Colonic mucosa (tissue), 4 donors: ENCODE measurements at regions not wholly inside any gene's neighbourhood (a gene's known extent, or its start where the extent isn't known, plus 50 kb on each side); places are given as distances from the start of the nearest gene placed in this dataset.

Experiments
- DNase-seq: peaks from one replicate; pipeline ENCODE4 v3.0.0-alpha.2; 2020
- H3K27ac ChIP-seq: fragments of 200-600 bp; one replicate; pipeline ENCODE4 v1.8.0; 2021
- H3K27me3 ChIP-seq: fragments of 200-600 bp; one replicate; pipeline ENCODE4 v1.8.0; 2021
- H3K36me3 ChIP-seq: fragments of 200-600 bp; one replicate; pipeline ENCODE4 v1.8.0; 2021
- H3K4me1 ChIP-seq: fragments of 200-600 bp; one replicate; pipeline ENCODE4 v1.8.0; 2021; ENCODE audit warnings: mild to moderate bottlenecking
- H3K4me3 ChIP-seq: fragments of 200-600 bp; one replicate; pipeline ENCODE4 v1.8.0; 2021
- H3K9ac ChIP-seq, 2 donors: one replicate each; pipeline ENCODE4 v1.7.0; 2013; ENCODE audit warnings: control low read depth in 2 of 2, low read depth in 2 of 2, low read length in 2 of 2
- H3K9me3 ChIP-seq: fragments of 200-600 bp; one replicate; pipeline ENCODE4 v1.8.0; 2021
- intact Hi-C: fragments of 100-400 bp; cut with DNase I; formaldehyde crosslinking; loops from one replicate; pipeline ENCODE4 v1.14.1; 2022
- TF ChIP-seq, protein P1 (sequence below): fragments of 200-600 bp; IDR thresholded peaks from one replicate; pipeline ENCODE4 v1.8.0; 2022; ENCODE audit warnings: antibody characterized with exemption, mild to moderate bottlenecking
- donor health status: healthy.
- donor health status: DM: no; HTN: no; CAD: no.
- donor health status: DM: no; HTN: no; CAD: no.

DNA sequence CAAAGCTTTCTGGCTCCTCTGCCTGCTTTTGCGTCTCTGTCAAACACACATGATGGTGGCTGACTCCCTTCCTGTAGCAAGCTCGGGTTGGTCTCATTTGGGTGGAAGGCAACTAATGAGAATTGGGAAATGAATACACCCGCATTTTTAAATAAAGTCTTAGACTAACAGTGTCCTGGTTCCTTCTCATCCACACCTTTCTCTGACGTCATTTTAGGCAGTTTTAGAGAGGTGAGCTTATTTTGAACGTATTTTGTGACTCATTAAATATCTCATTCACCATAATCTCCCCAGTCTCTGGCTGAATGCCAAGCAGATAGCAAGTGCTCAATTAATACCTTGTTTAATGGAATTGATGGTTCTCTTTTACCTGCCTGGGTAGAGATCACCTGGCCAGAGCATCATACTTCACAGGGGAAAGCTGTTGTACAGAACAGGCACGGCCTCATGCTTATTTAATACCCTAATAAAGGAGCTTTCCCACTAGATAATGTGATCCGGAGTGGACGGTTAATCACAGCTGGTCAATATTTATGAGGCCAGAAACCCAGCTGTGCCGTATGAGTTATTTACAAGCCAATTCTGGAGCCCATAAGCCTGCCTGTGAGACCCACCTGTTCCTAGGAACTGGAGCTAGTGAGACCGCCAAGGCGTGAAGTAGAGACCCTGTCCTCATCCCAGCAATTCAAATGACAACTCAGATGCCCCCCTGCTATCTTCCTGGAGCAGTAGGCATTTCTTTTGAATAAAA is 149.7 kb upstream of the PROK2 start:
- no peaks in the 10 kb centered on the region for H3K4me1 ChIP-seq
- TF ChIP-seq, protein P1, sequence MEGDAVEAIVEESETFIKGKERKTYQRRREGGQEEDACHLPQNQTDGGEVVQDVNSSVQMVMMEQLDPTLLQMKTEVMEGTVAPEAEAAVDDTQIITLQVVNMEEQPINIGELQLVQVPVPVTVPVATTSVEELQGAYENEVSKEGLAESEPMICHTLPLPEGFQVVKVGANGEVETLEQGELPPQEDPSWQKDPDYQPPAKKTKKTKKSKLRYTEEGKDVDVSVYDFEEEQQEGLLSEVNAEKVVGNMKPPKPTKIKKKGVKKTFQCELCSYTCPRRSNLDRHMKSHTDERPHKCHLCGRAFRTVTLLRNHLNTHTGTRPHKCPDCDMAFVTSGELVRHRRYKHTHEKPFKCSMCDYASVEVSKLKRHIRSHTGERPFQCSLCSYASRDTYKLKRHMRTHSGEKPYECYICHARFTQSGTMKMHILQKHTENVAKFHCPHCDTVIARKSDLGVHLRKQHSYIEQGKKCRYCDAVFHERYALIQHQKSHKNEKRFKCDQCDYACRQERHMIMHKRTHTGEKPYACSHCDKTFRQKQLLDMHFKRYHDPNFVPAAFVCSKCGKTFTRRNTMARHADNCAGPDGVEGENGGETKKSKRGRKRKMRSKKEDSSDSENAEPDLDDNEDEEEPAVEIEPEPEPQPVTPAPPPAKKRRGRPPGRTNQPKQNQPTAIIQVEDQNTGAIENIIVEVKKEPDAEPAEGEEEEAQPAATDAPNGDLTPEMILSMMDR: no peak
- no peaks in the 10 kb centered on the region for H3K36me3 ChIP-seq
- H3K27ac ChIP-seq: no peak overlapping the region
- no peaks in the 10 kb centered on the region for H3K27me3 ChIP-seq
- H3K9ac ChIP-seq: no peak overlapping the region
- H3K9me3 ChIP-seq: no peaks in the 10 kb centered on the region
- DNase-seq: no peak
- intact Hi-C loops: no loop called here
- H3K4me3 ChIP-seq: no peak overlapping the region

DNA sequence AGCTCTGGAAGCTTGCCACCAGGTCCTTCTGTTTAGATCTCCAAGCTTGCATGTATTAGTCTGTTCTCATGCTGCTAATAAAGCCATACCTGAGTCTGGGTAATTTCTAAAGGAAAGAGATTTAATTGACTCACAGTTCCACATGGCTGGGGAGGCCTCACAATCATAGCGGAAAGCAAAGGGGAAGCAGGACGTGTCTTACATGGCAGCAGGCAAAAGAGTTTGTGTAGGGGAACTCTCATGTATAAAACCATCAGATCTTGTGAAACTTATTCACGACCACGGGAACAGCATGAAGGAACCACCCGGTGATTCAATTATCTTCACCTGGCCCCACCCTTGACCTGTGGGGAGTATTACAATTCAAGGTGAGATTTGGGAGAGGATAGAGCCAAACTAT is 147.0 kb upstream of the PROK2 start:
- H3K9me3 ChIP-seq: no peaks in the 10 kb centered on the region
- H3K27ac ChIP-seq: no peak overlapping the region
- H3K9ac ChIP-seq: no peak overlapping the region
- TF ChIP-seq, protein P1: no peak
- no peak overlapping the region for H3K4me3 ChIP-seq
- H3K36me3 ChIP-seq: no peaks in the 10 kb centered on the region
- H3K27me3 ChIP-seq: no peaks in the 10 kb centered on the region
- intact Hi-C loops: no loop called here
- DNase-seq: no peak
- H3K4me1 ChIP-seq: no peaks in the 10 kb centered on the region

DNA sequence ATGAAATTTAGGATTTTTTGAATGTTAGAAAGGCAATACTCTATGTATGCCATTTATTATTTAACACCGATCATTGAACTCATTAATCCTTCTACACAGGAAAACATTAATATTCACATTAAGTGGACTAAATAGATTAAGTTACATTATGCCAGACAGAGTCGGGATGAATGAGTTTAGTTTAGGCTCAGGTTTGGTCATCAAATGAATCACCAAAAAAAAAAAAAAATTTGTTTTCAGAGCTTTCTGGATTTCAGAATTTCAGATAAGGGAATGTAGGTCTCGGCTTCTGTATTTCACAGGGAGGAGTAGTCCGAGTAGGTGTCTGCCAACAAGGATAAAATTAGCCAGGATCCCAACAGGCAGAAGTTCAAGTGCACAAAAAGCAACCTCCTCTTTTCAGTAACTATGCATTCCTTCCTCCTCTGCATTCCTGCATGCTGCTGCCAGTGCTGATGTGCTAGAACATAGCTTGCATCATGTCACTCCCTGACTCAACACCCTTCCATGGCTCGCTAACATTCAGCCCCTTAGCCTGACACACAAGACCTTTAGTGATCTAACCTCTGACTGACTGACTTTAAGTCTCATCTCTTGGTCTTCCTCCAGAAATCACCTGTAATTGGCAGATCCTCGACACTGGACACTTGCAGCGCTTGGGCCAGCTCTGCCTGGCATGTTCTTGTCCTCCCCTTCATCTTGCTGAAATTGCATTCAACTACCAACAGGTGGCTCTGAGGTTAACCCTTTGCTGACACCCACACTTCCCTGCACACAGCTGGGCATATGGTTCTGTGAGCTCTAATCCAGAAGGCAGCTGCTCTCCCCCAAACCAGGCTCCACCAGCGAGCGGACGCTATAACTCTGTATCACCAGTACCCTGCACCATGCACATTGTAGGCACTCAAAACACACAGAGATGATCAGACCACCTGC is 145.4 kb upstream of the PROK2 start:
- TF ChIP-seq, protein P1: no peak
- no peak for DNase-seq
- intact Hi-C loops: no loop called here

DNA sequence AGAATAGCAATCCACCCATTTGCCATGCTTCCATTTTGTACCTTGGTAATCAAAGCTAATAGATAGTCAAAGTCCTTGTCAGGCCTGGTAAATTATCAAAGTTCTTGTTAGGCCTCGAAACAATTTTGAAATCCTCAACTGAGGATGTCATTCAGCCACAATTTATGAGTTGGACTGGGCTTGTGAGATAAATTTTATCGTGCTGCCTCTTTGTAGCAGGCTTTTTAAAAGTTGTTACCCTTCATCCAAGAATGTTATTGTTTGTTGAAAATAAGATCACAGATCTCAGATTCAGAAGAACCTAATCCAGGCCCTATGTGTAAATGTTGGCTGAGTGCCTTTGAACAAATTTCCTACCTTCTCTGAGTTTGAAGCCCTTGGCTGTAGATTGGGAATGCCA is 143.3 kb upstream of the PROK2 start:
- intact Hi-C loops: no loop called here
- DNase-seq: no peak
- TF ChIP-seq, protein P1: no peak

More for the DNA sequence above, 145.4 kb upstream of the PROK2 start:
- H3K4me1 ChIP-seq: no peaks in the 10 kb centered on the region
- no peak overlapping the region for H3K9ac ChIP-seq
- no peaks in the 10 kb centered on the region for H3K9me3 ChIP-seq
- no peak overlapping the region for H3K4me3 ChIP-seq
- no peaks in the 10 kb centered on the region for H3K36me3 ChIP-seq
- no peak overlapping the region for H3K27ac ChIP-seq
- H3K27me3 ChIP-seq: no peaks in the 10 kb centered on the region

DNA sequence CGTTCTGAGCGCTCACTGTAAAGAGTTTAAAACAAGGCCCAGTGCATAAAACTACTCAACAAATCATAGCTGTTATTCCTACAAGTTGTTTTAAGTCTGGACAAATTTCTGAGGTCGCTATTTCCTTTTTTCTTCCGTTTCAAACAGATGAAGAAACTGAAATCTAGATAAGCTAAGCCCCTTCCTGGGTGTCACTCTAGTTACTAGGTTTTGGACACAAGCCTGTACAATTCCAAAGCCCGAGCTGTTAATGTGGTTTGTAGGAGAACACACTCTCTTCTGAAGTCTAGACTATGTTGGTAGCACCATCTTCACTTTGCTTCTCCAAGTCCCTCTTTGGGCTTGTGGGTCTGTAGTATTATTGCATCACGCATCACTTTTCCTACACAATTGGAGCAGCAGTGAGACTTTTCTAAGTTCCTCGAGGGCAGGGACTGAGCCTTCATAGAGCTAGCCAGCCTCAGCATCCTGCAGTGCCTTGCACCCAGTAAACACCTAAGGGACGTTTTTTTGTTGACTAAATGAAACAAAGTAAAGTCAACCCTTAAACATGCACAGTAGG is 142.6 kb upstream of the PROK2 start:
- H3K9me3 ChIP-seq: no peaks in the 10 kb centered on the region
- intact Hi-C loops: no loop called here
- H3K27me3 ChIP-seq: no peaks in the 10 kb centered on the region
- no peak overlapping the region for H3K4me3 ChIP-seq
- TF ChIP-seq, protein P1: no peak
- no peak overlapping the region for H3K9ac ChIP-seq
- no peaks in the 10 kb centered on the region for H3K4me1 ChIP-seq
- DNase-seq: no peak
- H3K27ac ChIP-seq: no peak overlapping the region
- no peaks in the 10 kb centered on the region for H3K36me3 ChIP-seq

More for the DNA sequence above, 143.3 kb upstream of the PROK2 start:
- H3K4me1 ChIP-seq: no peaks in the 10 kb centered on the region
- H3K36me3 ChIP-seq: no peaks in the 10 kb centered on the region
- no peaks in the 10 kb centered on the region for H3K9me3 ChIP-seq
- no peaks in the 10 kb centered on the region for H3K27me3 ChIP-seq
- no peak overlapping the region for H3K27ac ChIP-seq
- H3K4me3 ChIP-seq: no peak overlapping the region
- H3K9ac ChIP-seq: no peak overlapping the region
